SU-DHL-6 (cell line): ENCODE measurements at regions not wholly inside any gene's neighbourhood (a gene's known extent, or its start where the extent isn't known, plus 50 kb on each side); places are given as distances from the start of the nearest gene placed in this dataset.

Source experiments
- H2AFZ ChIP-seq: fragments of 200-600 bp; sonication (generic); 2 replicates; pipeline ENCODE4 v1.6.1; 2014; ENCODE audit warnings: low read depth, mild to moderate bottlenecking, moderate library complexity, mixed read lengths, antibody characterized with exemption, low read length; ENCODE audit not compliant: severe bottlenecking
- H3F3A ChIP-seq: fragments of 200-600 bp; shearing (Covaris generic); 2 replicates; pipeline ENCODE4 v1.6.0; 2016; ENCODE audit warnings: antibody characterized with exemption, mild to moderate bottlenecking; ENCODE audit not compliant: insufficient read depth
- H3K27ac ChIP-seq: fragments of 200-600 bp; sonication (generic); 2 replicates; pipeline ENCODE4 v1.5.1; 2016; ENCODE audit warnings: low read depth, mild to moderate bottlenecking, low read length, moderate library complexity, mixed read lengths
- H3K27me3 ChIP-seq: fragments of 200-600 bp; sonication (generic), shearing (Covaris generic); 2 replicates; pipeline ENCODE4 v1.6.0; 2014; ENCODE audit warnings: mild to moderate bottlenecking, low read length
- H3K36me3 ChIP-seq: fragments of 200-600 bp; sonication (generic); 2 replicates; pipeline ENCODE4 v1.6.1; 2014; ENCODE audit warnings: mild to moderate bottlenecking, low read length, mixed read lengths
- H3K4me2 ChIP-seq: fragments of 300-600, 200-600 bp; shearing (Covaris generic), sonication (generic); 2 replicates; pipeline ENCODE4 v1.6.0; 2014; ENCODE audit warnings: low read length, low read depth, mild to moderate bottlenecking; ENCODE audit not compliant: poor library complexity, severe bottlenecking
- H3K4me3 ChIP-seq: fragments of 200-600 bp; sonication (generic); 2 replicates; pipeline ENCODE4 v1.5.1; 2014; ENCODE audit warnings: antibody characterized with exemption, low read length, mild to moderate bottlenecking, mixed read lengths; ENCODE audit not compliant: insufficient read depth, poor library complexity, severe bottlenecking
- H3K79me2 ChIP-seq: fragments of 200-600 bp; sonication (generic); 2 replicates; pipeline ENCODE4 v1.6.1; 2014; ENCODE audit warnings: mild to moderate bottlenecking, low read length, moderate library complexity; ENCODE audit not compliant: insufficient read depth
- H3K9ac ChIP-seq: fragments of 200-600 bp; sonication (generic); 2 replicates; pipeline ENCODE4 v1.7.0; 2014; ENCODE audit warnings: mild to moderate bottlenecking, low read length
- H3K9me2 ChIP-seq: fragments of 200-600 bp; sonication (generic); replicated peaks from 2 replicates; pipeline ENCODE4 v1.6.1; 2014; ENCODE audit warnings: low read length; ENCODE audit not compliant: insufficient read depth
- H3K9me3 ChIP-seq: fragments of 200-600 bp; sonication (generic); 2 replicates; pipeline ENCODE4 v1.6.1; 2014; ENCODE audit warnings: low read length, mixed read lengths; ENCODE audit not compliant: insufficient read depth
- H4K20me1 ChIP-seq: fragments of 200-600 bp; sonication (generic); 2 replicates; pipeline ENCODE4 v1.6.1; 2014; ENCODE audit warnings: low read depth, mild to moderate bottlenecking, antibody characterized with exemption, low read length, moderate library complexity, mixed read lengths
- CTCF ChIP-seq: fragments of 200-600 bp; sonication (generic); IDR thresholded peaks from one replicate; pipeline ENCODE4 v1.5.1; 2017; ENCODE audit warnings: antibody characterized with exemption, mild to moderate bottlenecking, low read length, moderate library complexity; ENCODE audit not compliant: insufficient read depth, poor library complexity, severe bottlenecking
- EZH2phosphoT487 ChIP-seq: fragments of 200-600 bp; sonication (generic), shearing (Covaris generic); conservative IDR thresholded peaks from 2 replicates; pipeline ENCODE4 v1.6.1; 2018; ENCODE audit warnings: mild to moderate bottlenecking, antibody characterized with exemption, low read length, moderate library complexity, mixed read lengths

DNA sequence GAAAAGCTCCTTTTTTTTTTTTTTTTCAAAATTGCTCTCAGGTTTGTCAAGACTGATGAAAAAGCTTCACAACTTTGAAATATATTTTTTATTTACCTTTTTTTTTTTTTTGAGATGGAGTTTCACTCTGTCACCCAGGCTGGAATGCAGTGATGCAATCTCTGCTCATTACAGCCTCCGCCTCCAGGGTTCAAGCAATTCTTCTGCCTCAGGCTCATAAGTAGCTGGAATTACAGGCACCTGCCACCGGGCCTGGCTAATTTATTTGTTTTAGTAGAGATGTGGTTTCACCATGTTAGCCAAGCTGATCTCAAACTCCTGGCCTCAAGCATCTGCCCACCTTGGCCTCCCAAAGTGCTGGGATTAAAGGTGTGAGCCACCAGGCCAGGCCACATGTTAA is 1515.0 kb downstream of the OTOL1 start:
- no peaks in the 10 kb centered on the region for H3K36me3 ChIP-seq
- no peak overlapping the region for H3K4me2 ChIP-seq
- H3K9ac ChIP-seq, result no peak overlapping the region
- H3K27ac ChIP-seq, result no peak overlapping the region
- H3K79me2 ChIP-seq, result no peaks in the 10 kb centered on the region
- H3K9me3 ChIP-seq, result no peaks in the 10 kb centered on the region
- no peaks in the 10 kb centered on the region for H3K9me2 ChIP-seq
- H2AFZ ChIP-seq, result peak overlapping the region; percentile 53
- H4K20me1 ChIP-seq, result no peaks in the 10 kb centered on the region
- H3K4me3 ChIP-seq, result no peak overlapping the region
- H3F3A ChIP-seq, result no peaks in the 10 kb centered on the region
- H3K27me3 ChIP-seq, result no peaks in the 10 kb centered on the region
- TF ChIP-seq EZH2phosphoT487 (no peak), CTCF (no peak)

DNA sequence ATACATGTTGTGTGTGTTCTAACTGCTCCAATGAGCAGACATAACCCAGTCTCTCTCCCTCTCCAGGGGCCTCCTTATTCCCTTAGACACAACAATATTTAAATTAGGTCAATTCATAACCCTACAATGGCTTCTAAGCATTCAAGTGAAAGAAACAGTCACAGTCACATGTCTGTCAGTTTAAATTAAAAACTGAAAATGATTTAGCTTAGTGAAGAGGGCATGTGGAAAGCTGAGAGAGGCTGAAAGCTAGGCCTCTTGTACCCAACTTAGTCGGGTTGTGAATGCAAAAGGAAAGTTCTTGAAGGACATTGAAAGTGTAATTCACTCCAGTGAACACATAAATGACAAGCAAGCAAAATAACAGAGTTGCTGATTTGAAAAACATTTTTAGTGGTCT is 1519.6 kb downstream of the OTOL1 start:
- Histone ChIP-seq H3K9me2 (no peaks in the 10 kb centered on the region), H4K20me1 (no peaks in the 10 kb centered on the region), H3K9me3 (peaks cover 4% of the 10 kb centered on the region; the same call in 1 of the 2 replicates), H3K4me3 (no peak overlapping the region), H3K27me3 (no peaks in the 10 kb centered on the region), H2AFZ (peak overlapping the region; percentile 48), H3K27ac (no peak overlapping the region), H3K36me3 (no peaks in the 10 kb centered on the region), H3K4me2 (no peak overlapping the region), H3F3A (no peaks in the 10 kb centered on the region), H3K79me2 (no peaks in the 10 kb centered on the region), H3K9ac (no peak overlapping the region)
- TF ChIP-seq EZH2phosphoT487, result no peak

- Histone ChIP-seq H3K27ac (no peak overlapping the region), H2AFZ (no peak overlapping the region), H3K4me3 (no peak overlapping the region), H3K79me2 (no peaks in the 10 kb centered on the region), H3K27me3 (no peaks in the 10 kb centered on the region), H3F3A (no peaks in the 10 kb centered on the region), H3K36me3 (no peaks in the 10 kb centered on the region), H3K9me3 (peaks cover 4% of the 10 kb centered on the region; the same call in 1 of the 2 replicates), H3K9ac (no peak overlapping the region), H3K9me2 (no peaks in the 10 kb centered on the region), H4K20me1 (no peaks in the 10 kb centered on the region), H3K4me2 (no peak overlapping the region)
- TF ChIP-seq CTCF, result no peak
- no peak for TF ChIP-seq EZH2phosphoT487
Measured at GRCh38 chr3:163018067-163018466, 1521.5 kb downstream of the OTOL1 start.

- H3K4me2 ChIP-seq, result no peak overlapping the region
- H3K9ac ChIP-seq, result no peak overlapping the region
- no peak overlapping the region for H3K27ac ChIP-seq
- H3K4me3 ChIP-seq, result no peak overlapping the region
- H2AFZ ChIP-seq, result no peak overlapping the region
- H3K36me3 ChIP-seq, result no peaks in the 10 kb centered on the region
- H3K9me3 ChIP-seq, result peaks cover 4% of the 10 kb centered on the region; the same call in 1 of the 2 replicates
- H4K20me1 ChIP-seq, result no peaks in the 10 kb centered on the region
- H3F3A ChIP-seq, result no peaks in the 10 kb centered on the region
- no peaks in the 10 kb centered on the region for H3K79me2 ChIP-seq
- no peaks in the 10 kb centered on the region for H3K9me2 ChIP-seq
- TF ChIP-seq CTCF (no peak), EZH2phosphoT487 (no peak)
- no peaks in the 10 kb centered on the region for H3K27me3 ChIP-seq
Measured at GRCh38 chr3:163018664-163019063, 1522.1 kb downstream of the OTOL1 start.
